ENCODE measurements at regions not wholly inside any gene's neighbourhood (a gene's known extent, or its start where the extent isn't known, plus 50 kb on each side); places are given as distances from the start of the nearest gene placed in this dataset.
"Not testable (repeated sequence)": the region's sequence is repeated elsewhere in the genome, so short reads cannot be mapped to it uniquely, and the experiment has no call there.

- not testable (repeated sequence) for TF ChIP-seq CTCF, EP300, POLR2A, POLR2AphosphoS5 (IDR thresholded peaks at IDR 0.05)
Observed at GRCh38 chrX:838666-839065, 208.1 kb downstream of the SHOX start.

Data from upper lobe of left lung (tissue), 4 donors.